CD14-positive monocyte (primary cell): ENCODE measurements at regions not wholly inside any gene's neighbourhood (a gene's known extent, or its start where the extent isn't known, plus 50 kb on each side); places are given as distances from the start of the nearest gene placed in this dataset.

ENCODE experiments used
- DNase-seq, 3 donors: peaks; one replicate each; pipeline ENCODE4 v3.0.0-alpha.2; 2011 to 2022
- H2AFZ ChIP-seq: 2 replicates; pipeline ENCODE4 v1.6.0; 2012; ENCODE audit warnings: mild to moderate bottlenecking, low read depth, low read length, inconsistent platforms; ENCODE audit not compliant: insufficient read depth, poor library complexity, severe bottlenecking
- H3K27ac ChIP-seq, 2 donors: 1 replicate in 1 of 2; 2 replicates in 1 of 2; pipeline ENCODE4 v1.5.1; 2012 to 2013; ENCODE audit warnings: low read length in 2 of 2, control low read depth in 1 of 2, inconsistent platforms in 1 of 2, low read depth in 1 of 2, mild to moderate bottlenecking in 1 of 2
- H3K27me3 ChIP-seq, 2 donors: one replicate each; pipeline versions ENCODE4 v1.6.0 to v1.6.1; 2011 to 2013; ENCODE audit warnings: low read length in 2 of 2; ENCODE audit not compliant: control insufficient read depth in 2 of 2, insufficient read depth in 2 of 2
- H3K36me3 ChIP-seq, 2 donors: replicated peaks in 1 of 2; 1 replicate in 1 of 2; 2 replicates in 1 of 2; pipeline versions ENCODE4 v1.5.1 to v1.6.1; 2012 to 2013; ENCODE audit warnings: low read length in 2 of 2, control low read depth in 1 of 2, inconsistent platforms in 1 of 2, mild to moderate bottlenecking in 1 of 2; ENCODE audit not compliant: insufficient read depth in 2 of 2, control insufficient read depth in 1 of 2
- H3K4me1 ChIP-seq, 2 donors: 1 replicate in 1 of 2; 2 replicates in 1 of 2; pipeline versions ENCODE4 v1.5.1 to v1.6.1; 2012 to 2013; ENCODE audit warnings: low read length in 2 of 2, control low read depth in 1 of 2, inconsistent platforms in 1 of 2, mild to moderate bottlenecking in 1 of 2, moderate library complexity in 1 of 2; ENCODE audit not compliant: insufficient read depth in 2 of 2, control insufficient read depth in 1 of 2
- H3K4me2 ChIP-seq: replicated peaks from 2 replicates; pipeline ENCODE3; 2012; ENCODE audit warnings: low read length, moderate library complexity, mild to moderate bottlenecking; ENCODE audit not compliant: poor library complexity, severe bottlenecking; ENCODE audit errors: extremely low read depth
- H3K4me3 ChIP-seq, 3 experiments: fragments of 200-600 bp in 1 of 3; sonication (generic) in 1 of 3; replicated peaks in 1 of 3; 1 replicate in 2 of 3; 2 replicates in 1 of 3; pipeline ENCODE4 v1.5.1; 2011 to 2013; ENCODE audit warnings: low read length in 3 of 3, mild to moderate bottlenecking in 3 of 3, control low read depth in 2 of 3, low read depth in 2 of 3, inconsistent platforms in 1 of 3, moderate library complexity in 1 of 3
- H3K79me2 ChIP-seq: 2 replicates; pipeline ENCODE4 v1.6.0; 2012; ENCODE audit warnings: mild to moderate bottlenecking, control low read depth, inconsistent platforms, low read length, moderate library complexity; ENCODE audit not compliant: insufficient read depth
- H3K9ac ChIP-seq: 2 replicates; pipeline ENCODE4 v1.6.0; 2017; ENCODE audit warnings: low read length, mild to moderate bottlenecking; ENCODE audit not compliant: insufficient read depth, poor library complexity, severe bottlenecking
- H3K9me3 ChIP-seq, 2 donors: replicated peaks in 1 of 2; 1 replicate in 1 of 2; 2 replicates in 1 of 2; pipeline versions ENCODE4 v1.5.1 to v1.6.1; 2012 to 2013; ENCODE audit warnings: low read length in 2 of 2, control low read depth in 1 of 2; ENCODE audit not compliant: control insufficient read depth in 1 of 2, insufficient read depth in 1 of 2
- H4K20me1 ChIP-seq: 2 replicates; pipeline ENCODE4 v1.6.0; 2012; ENCODE audit warnings: mild to moderate bottlenecking, low read length, control low read depth, moderate library complexity; ENCODE audit not compliant: insufficient read depth
- H3K27ac Mint-ChIP-seq, 7 donors: one replicate each; pipeline ENCODE4 v1.8.0; 2020; ENCODE audit warnings: mild to moderate bottlenecking in 7 of 7, mixed read lengths in 7 of 7, moderate library complexity in 6 of 7, inconsistent platforms in 2 of 7
- H3K27me3 Mint-ChIP-seq, 3 donors: one replicate each; pipeline ENCODE4 v1.8.0; 2021 to 2022; ENCODE audit warnings: low read depth in 3 of 3, mild to moderate bottlenecking in 3 of 3, mixed read lengths in 3 of 3, moderate library complexity in 3 of 3, inconsistent platforms in 1 of 3
- H3K36me3 Mint-ChIP-seq, 2 donors: one replicate each; pipeline ENCODE4 v1.8.0; 2020; ENCODE audit warnings: mixed read lengths in 2 of 2, inconsistent platforms in 1 of 2, mild to moderate bottlenecking in 1 of 2
- H3K4me1 Mint-ChIP-seq: one replicate; pipeline ENCODE4 v1.8.0; 2020; ENCODE audit warnings: mild to moderate bottlenecking, mixed read lengths
- H3K4me3 Mint-ChIP-seq, 2 donors: one replicate each; pipeline ENCODE4 v1.8.0; 2020; ENCODE audit warnings: mild to moderate bottlenecking in 2 of 2, mixed read lengths in 2 of 2, moderate library complexity in 1 of 2
- H3K9me3 Mint-ChIP-seq, 7 donors: one replicate each; pipeline ENCODE4 v1.8.0; 2020 to 2022; ENCODE audit warnings: mixed read lengths in 7 of 7, mild to moderate bottlenecking in 6 of 7, moderate library complexity in 6 of 7, inconsistent platforms in 2 of 7
- CTCF ChIP-seq: fragments of 200-600 bp; IDR thresholded peaks from one replicate; pipeline ENCODE4 v1.8.0; 2022; ENCODE audit warnings: antibody characterized with exemption, mild to moderate bottlenecking
- WGBS: methylation state at CpG from one replicate; pipeline ENCODE4 v1.1.5; 2013; ENCODE audit warnings: missing lambda C conversion rate; ENCODE audit not compliant: insufficient coverage; 5-methylcytosine and 5-hydroxymethylcytosine counted together
- intact Hi-C, 2 donors: fragments of 100-400 bp; cut with micrococcal nuclease; formaldehyde crosslinking; loops; one replicate each; pipeline versions ENCODE4 v1.15.0 to v1.15.1; 2023

- peaks cover 13 to 15% of the 10 kb centered on the region in 2 donors for H3K36me3 Mint-ChIP-seq
- no CpG with 5 or more reads among the region's 1 CpG for WGBS
- Histone ChIP-seq H3K9me3 (no peaks in the 10 kb centered on the region), H3K79me2 (no peaks in the 10 kb centered on the region), H3K4me1 (peaks cover 33 to 44% of the 10 kb centered on the region in 2 donors), H3K9ac (no peak overlapping the region), H3K27me3 (no peaks in the 10 kb centered on the region), H3K4me3 (no peak overlapping the region), H2AFZ (no peak overlapping the region), H3K4me2 (no peak overlapping the region), H4K20me1 (no peaks in the 10 kb centered on the region), H3K27ac (peak overlapping the region in 1 of 2 donors; percentile 92), H3K36me3 (peaks cover 0 to 6% of the 10 kb centered on the region in 2 donors)
- peaks cover 0 to 2% (median 0%) of the 10 kb centered on the region in 7 donors for H3K9me3 Mint-ChIP-seq
- DNase-seq, result no peak
- no peak for TF ChIP-seq CTCF
- no peaks in the 10 kb centered on the region for H3K27me3 Mint-ChIP-seq
- intact Hi-C loops, result no loop called here
- H3K4me1 Mint-ChIP-seq, result peaks cover 36% of the 10 kb centered on the region
- H3K4me3 Mint-ChIP-seq, result no peak overlapping the region
- H3K27ac Mint-ChIP-seq, result peak overlapping the region in 5 of 7 donors; percentile 13 to 98 (median 91)
Measured at GRCh38 chr5:91302958-91303357, 80.2 kb downstream of the ARRDC3 start.

GRCh38 chr5:91302305-91302704 lies 80.8 kb downstream of the ARRDC3 start:
- H3K36me3 ChIP-seq, result peaks cover 0 to 6% of the 10 kb centered on the region in 2 donors
- DNase-seq, result no peak
- Mint-ChIP-seq H3K4me1 (peaks cover 33% of the 10 kb centered on the region), H3K27me3 (no peaks in the 10 kb centered on the region), H3K36me3 (peaks cover 13 to 17% of the 10 kb centered on the region in 2 donors), H3K27ac (peak overlapping the region; percentile 91 to 98 (median 94)), H3K4me3 (no peak overlapping the region), H3K9me3 (peaks cover 0 to 2% (median 0%) of the 10 kb centered on the region in 7 donors)
- no peaks in the 10 kb centered on the region for H3K9me3 ChIP-seq
- intact Hi-C loops, result no loop called here
- H3K27me3 ChIP-seq, result no peaks in the 10 kb centered on the region
- H3K4me2 ChIP-seq, result no peak overlapping the region
- H3K27ac ChIP-seq, result peak overlapping the region; percentile 92 to 97
- no peak overlapping the region for H3K9ac ChIP-seq
- no peaks in the 10 kb centered on the region for H4K20me1 ChIP-seq
- peaks cover 29 to 39% of the 10 kb centered on the region in 2 donors for H3K4me1 ChIP-seq
- H3K79me2 ChIP-seq, result no peaks in the 10 kb centered on the region
- no peak overlapping the region for H3K4me3 ChIP-seq
- no peak overlapping the region for H2AFZ ChIP-seq
- WGBS, result 100% methylated on average over 2 of the region's 4 CpGs
- TF ChIP-seq CTCF, result no peak
